Tibial nerve (tissue), 4 donors: ENCODE measurements at regions not wholly inside any gene's neighbourhood (a gene's known extent, or its start where the extent isn't known, plus 50 kb on each side); places are given as distances from the start of the nearest gene placed in this dataset.

Experiments
- DNase-seq, 2 donors: peaks; one replicate each; pipeline ENCODE4 v3.0.0-alpha.2; 2019; ENCODE audit warnings: low spot score in 2 of 2
- H3K27ac ChIP-seq, 4 donors: fragments of 200-600 bp; sonication (generic) in 3 of 4; one replicate each; pipeline ENCODE4 v1.5.1; 2017 to 2019; ENCODE audit warnings: mild to moderate bottlenecking in 1 of 4
- H3K27me3 ChIP-seq, 2 donors: fragments of 200-600 bp; sonication (generic) in 1 of 2; one replicate each; pipeline versions ENCODE4 v1.5.1 to v1.6.0; 2017 to 2019
- H3K36me3 ChIP-seq, 3 donors: fragments of 200-600 bp; sonication (generic); one replicate each; pipeline ENCODE4 v1.5.1; 2018 to 2019
- H3K4me1 ChIP-seq, 4 donors: fragments of 200-600 bp; sonication (generic) in 3 of 4; one replicate each; pipeline ENCODE4 v1.5.1; 2017 to 2019
- H3K4me3 ChIP-seq, 4 donors: fragments of 200-600 bp; sonication (generic) in 3 of 4; one replicate each; pipeline ENCODE4 v1.5.1; 2017 to 2019; ENCODE audit warnings: mild to moderate bottlenecking in 1 of 4, moderate library complexity in 1 of 4
- H3K9me3 ChIP-seq, 4 donors: fragments of 200-600 bp; sonication (generic) in 3 of 4; one replicate each; pipeline ENCODE4 v1.5.1; 2017 to 2019
- EP300 ChIP-seq, 2 donors: sonication (generic); formaldehyde crosslinking; IDR thresholded peaks; one replicate each; pipeline ENCODE4 v1.6.1; 2017; ENCODE audit warnings: antibody characterized with exemption in 2 of 2, mild to moderate bottlenecking in 1 of 2
- POLR2A ChIP-seq, 2 donors: fragments of 450-650 bp; IDR thresholded peaks; one replicate each; pipeline ENCODE4 v1.6.1; 2017; ENCODE audit warnings: antibody characterized with exemption in 2 of 2, mild to moderate bottlenecking in 2 of 2, moderate library complexity in 2 of 2
- WGBS, 2 donors: methylation state at CpG; one replicate each; pipeline ENCODE4 v1.1.5; 2018; 5-methylcytosine and 5-hydroxymethylcytosine counted together
- TF ChIP-seq, protein P1 (sequence below), 5 experiments: fragments of 200-600 bp in 3 of 5; fragments of 450-650 bp in 2 of 5; sonication (generic) in 3 of 5; IDR thresholded peaks; one replicate each; pipeline ENCODE4 v1.5.1; 2016 to 2019; ENCODE audit warnings: antibody characterized with exemption in 5 of 5, mild to moderate bottlenecking in 3 of 5, moderate library complexity in 2 of 5

DNA sequence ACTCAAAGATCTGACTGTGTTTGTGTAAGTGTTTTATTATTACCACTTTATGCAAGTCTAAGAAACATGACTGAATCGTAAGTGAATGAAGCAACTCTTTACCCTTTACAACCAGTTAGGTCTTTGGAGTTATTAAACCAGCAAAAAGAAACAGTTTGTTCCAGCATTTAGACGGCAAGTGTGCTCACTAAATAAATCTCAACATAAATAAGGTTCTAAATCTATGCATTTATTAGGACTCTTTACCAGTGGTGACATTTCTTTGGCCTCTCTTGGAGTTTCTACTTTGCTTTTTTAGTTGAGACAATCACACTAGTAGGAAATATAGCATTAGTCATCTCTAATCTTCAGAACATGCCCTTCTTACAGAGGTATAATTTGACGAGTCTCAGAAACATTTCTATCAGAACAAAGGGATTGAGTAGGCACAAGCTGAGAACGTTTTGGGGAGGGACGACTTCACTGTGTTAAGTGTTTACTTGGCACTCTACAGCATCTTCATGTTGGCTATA lies 739.9 kb upstream of the NR2F2 start:
- Histone ChIP-seq H3K4me1 (peaks cover 0 to 11% (median 0%) of the 10 kb centered on the region in 4 donors), H3K9me3 (no peaks in the 10 kb centered on the region), H3K36me3 (no peaks in the 10 kb centered on the region), H3K27ac (no peak overlapping the region), H3K4me3 (no peak overlapping the region), H3K27me3 (no peaks in the 10 kb centered on the region)
- WGBS, 2 donors = 40 to 50% methylated on average over 5 of the region's 5 CpGs
- TF ChIP-seq, protein P1, sequence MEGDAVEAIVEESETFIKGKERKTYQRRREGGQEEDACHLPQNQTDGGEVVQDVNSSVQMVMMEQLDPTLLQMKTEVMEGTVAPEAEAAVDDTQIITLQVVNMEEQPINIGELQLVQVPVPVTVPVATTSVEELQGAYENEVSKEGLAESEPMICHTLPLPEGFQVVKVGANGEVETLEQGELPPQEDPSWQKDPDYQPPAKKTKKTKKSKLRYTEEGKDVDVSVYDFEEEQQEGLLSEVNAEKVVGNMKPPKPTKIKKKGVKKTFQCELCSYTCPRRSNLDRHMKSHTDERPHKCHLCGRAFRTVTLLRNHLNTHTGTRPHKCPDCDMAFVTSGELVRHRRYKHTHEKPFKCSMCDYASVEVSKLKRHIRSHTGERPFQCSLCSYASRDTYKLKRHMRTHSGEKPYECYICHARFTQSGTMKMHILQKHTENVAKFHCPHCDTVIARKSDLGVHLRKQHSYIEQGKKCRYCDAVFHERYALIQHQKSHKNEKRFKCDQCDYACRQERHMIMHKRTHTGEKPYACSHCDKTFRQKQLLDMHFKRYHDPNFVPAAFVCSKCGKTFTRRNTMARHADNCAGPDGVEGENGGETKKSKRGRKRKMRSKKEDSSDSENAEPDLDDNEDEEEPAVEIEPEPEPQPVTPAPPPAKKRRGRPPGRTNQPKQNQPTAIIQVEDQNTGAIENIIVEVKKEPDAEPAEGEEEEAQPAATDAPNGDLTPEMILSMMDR (IDR thresholded peaks at IDR 0.05) = no peak
- no peak for TF ChIP-seq POLR2A (IDR thresholded peaks at IDR 0.05)
- no peak for TF ChIP-seq EP300 (IDR thresholded peaks at IDR 0.05)
- no peak for DNase-seq

- no peak for TF ChIP-seq POLR2A (IDR thresholded peaks at IDR 0.05)
- TF ChIP-seq EP300 (IDR thresholded peaks at IDR 0.05) = no peak
- TF ChIP-seq, protein P1 (IDR thresholded peaks at IDR 0.05) = no peak
- H3K4me1 ChIP-seq = peaks cover 0 to 13% (median 0%) of the 10 kb centered on the region in 4 donors
- no peak overlapping the region for H3K4me3 ChIP-seq
- 89 to 92% methylated on average over 5 of the region's 5 CpGs for WGBS, 2 donors
- H3K27me3 ChIP-seq = no peaks in the 10 kb centered on the region
- no peak overlapping the region for H3K27ac ChIP-seq
- no peak for DNase-seq
- H3K9me3 ChIP-seq = no peaks in the 10 kb centered on the region
- no peaks in the 10 kb centered on the region for H3K36me3 ChIP-seq
Observed at GRCh38 chr15:95591270-95591669, 739.2 kb upstream of the NR2F2 start.

DNA sequence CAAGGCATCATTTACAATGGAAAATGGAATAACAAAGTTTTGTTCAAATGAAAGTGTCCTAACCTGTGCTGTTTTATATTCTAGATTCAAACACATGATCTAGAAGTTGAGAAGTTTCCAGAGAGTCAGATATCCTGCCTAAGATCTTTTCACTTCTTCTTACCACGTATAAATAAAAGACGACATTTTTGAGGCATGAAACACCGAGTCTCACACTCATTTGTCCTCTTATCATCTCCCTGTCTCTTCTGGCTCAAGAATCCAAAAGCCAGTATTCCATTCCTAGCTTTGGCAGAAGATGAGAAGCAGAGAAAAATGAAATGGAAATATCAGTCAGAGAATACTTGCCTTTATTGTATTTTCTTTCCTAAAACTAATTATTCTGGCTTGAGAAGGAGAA lies 738.6 kb upstream of the NR2F2 start:
- Histone ChIP-seq H3K36me3 (no peaks in the 10 kb centered on the region), H3K4me1 (peaks cover 0 to 18% (median 0%) of the 10 kb centered on the region in 4 donors), H3K27ac (peak overlapping the region in 1 of 4 donors; percentile 28), H3K9me3 (no peaks in the 10 kb centered on the region), H3K4me3 (no peak overlapping the region), H3K27me3 (no peaks in the 10 kb centered on the region)
- no peak for DNase-seq
- WGBS, 2 donors = 59 to 63% methylated on average over 3 of the region's 3 CpGs
- TF ChIP-seq, protein P1 (IDR thresholded peaks at IDR 0.05) = no peak
- no peak for TF ChIP-seq EP300 (IDR thresholded peaks at IDR 0.05)
- TF ChIP-seq POLR2A (IDR thresholded peaks at IDR 0.05) = no peak

DNA sequence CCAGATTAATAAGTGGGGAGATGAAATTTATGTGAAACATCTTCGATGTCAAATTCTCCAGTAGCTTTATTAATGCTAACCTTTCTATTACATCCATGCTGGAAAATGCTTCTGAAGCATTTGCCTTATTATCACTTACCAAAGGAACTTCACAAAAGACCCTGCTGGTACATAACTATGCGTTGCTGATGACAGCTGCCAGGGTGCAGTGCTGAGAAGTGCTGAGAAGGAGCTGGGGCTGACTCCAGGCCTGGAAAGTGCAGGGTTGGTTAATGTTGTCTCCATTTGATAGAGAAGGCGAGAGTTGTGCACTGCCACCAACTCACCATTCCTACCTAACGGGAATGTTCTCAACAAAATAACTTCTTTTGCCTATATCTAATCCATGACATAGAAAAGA lies 736.0 kb upstream of the NR2F2 start:
- TF ChIP-seq POLR2A (IDR thresholded peaks at IDR 0.05) (no peak), EP300 (IDR thresholded peaks at IDR 0.05) (no peak)
- TF ChIP-seq, protein P1 (IDR thresholded peaks at IDR 0.05) = no peak
- Histone ChIP-seq H3K27me3 (no peaks in the 10 kb centered on the region), H3K4me3 (no peak overlapping the region), H3K36me3 (no peaks in the 10 kb centered on the region), H3K9me3 (no peaks in the 10 kb centered on the region), H3K4me1 (peaks cover 0 to 39% (median 6%) of the 10 kb centered on the region in 4 donors), H3K27ac (no peak overlapping the region)
- no peak for DNase-seq
- WGBS, 2 donors = 82 to 90% methylated on average over 4 of the region's 4 CpGs

DNA sequence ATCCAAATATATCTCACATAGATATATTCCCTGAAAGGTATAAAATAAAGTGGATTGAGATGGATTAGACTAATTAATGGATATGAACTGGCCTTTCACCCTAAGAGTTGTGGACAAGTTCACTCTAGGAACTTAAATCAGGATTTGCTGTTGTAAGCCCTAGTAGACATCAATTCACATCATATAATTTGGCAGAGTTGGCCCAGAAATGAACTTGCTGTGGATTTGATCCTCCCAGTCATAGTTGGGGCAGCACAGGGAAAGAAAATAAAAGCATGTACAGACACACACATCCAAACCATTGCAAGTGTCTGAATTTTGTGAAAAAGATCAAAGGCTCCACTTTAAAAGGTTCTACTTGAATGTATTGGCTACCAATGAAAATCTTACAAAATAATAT lies 734.7 kb upstream of the NR2F2 start:
- H3K36me3 ChIP-seq = no peaks in the 10 kb centered on the region
- H3K4me3 ChIP-seq = no peak overlapping the region
- H3K9me3 ChIP-seq = peaks cover 0 to 5% (median 0%) of the 10 kb centered on the region in 4 donors
- peaks cover 0 to 35% (median 6%) of the 10 kb centered on the region in 4 donors for H3K4me1 ChIP-seq
- DNase-seq = no peak
- TF ChIP-seq POLR2A (IDR thresholded peaks at IDR 0.05) (no peak), EP300 (IDR thresholded peaks at IDR 0.05) (no peak)
- TF ChIP-seq, protein P1 (IDR thresholded peaks at IDR 0.05) = no peak
- H3K27ac ChIP-seq = peak overlapping the region in 1 of 4 donors; percentile 19
- H3K27me3 ChIP-seq = no peaks in the 10 kb centered on the region
